Activated T-cell treated with anti-CD3 and anti-CD28 coated beads, Interleukin-2, amount 50 U/mL, for 4 hours (primary cell): ENCODE measurements at regions not wholly inside any gene's neighbourhood (a gene's known extent, or its start where the extent isn't known, plus 50 kb on each side); places are given as distances from the start of the nearest gene placed in this dataset.

Source experiments
- ATAC-seq, 2 donors: fragments of 200-7000 bp; cut with Tn5 transposase; one replicate each; pipeline ENCODE4 v1.10.0; 2021
- DNase-seq: peaks from one replicate; pipeline ENCODE4 v3.0.0-alpha.2; 2020
- H3K27me3 Mint-ChIP-seq: one replicate; pipeline ENCODE4 v1.8.0; 2021; ENCODE audit warnings: low read depth, mixed read lengths
- H3K36me3 Mint-ChIP-seq: one replicate; pipeline ENCODE4 v1.8.0; 2022; ENCODE audit warnings: mixed read lengths; ENCODE audit not compliant: insufficient read depth
- H3K4me1 Mint-ChIP-seq: one replicate; pipeline ENCODE4 v1.8.0; 2021; ENCODE audit warnings: low read depth, mixed read lengths
- H3K4me3 Mint-ChIP-seq: one replicate; pipeline ENCODE4 v1.8.0; 2021; ENCODE audit warnings: mild to moderate bottlenecking, moderate library complexity, mixed read lengths
- H3K9me3 Mint-ChIP-seq: one replicate; pipeline ENCODE4 v1.8.0; 2021; ENCODE audit warnings: mixed read lengths

GRCh38 chr2:151118269-151118668 is 143.4 kb downstream of the RBM43 start:
- no peak for DNase-seq
- peaks cover 7% of the 10 kb centered on the region for H3K27me3 Mint-ChIP-seq
- no peak overlapping the region for H3K4me3 Mint-ChIP-seq
- peaks cover 4% of the 10 kb centered on the region for H3K9me3 Mint-ChIP-seq
- H3K4me1 Mint-ChIP-seq = no peaks in the 10 kb centered on the region
- no peaks in the 10 kb centered on the region for H3K36me3 Mint-ChIP-seq
- no peak for ATAC-seq

- H3K27me3 Mint-ChIP-seq = peaks cover 8% of the 10 kb centered on the region
- no peak overlapping the region for H3K4me3 Mint-ChIP-seq
- H3K9me3 Mint-ChIP-seq = peaks cover 4% of the 10 kb centered on the region
- H3K4me1 Mint-ChIP-seq = no peaks in the 10 kb centered on the region
- DNase-seq (no peak), ATAC-seq (no peak)
- H3K36me3 Mint-ChIP-seq = no peaks in the 10 kb centered on the region
These were observed 146.8 kb downstream of the RBM43 start for GRCh38 chr2:151114874-151115273.

- no peak for ATAC-seq
- peaks cover 8% of the 10 kb centered on the region for H3K27me3 Mint-ChIP-seq
- no peaks in the 10 kb centered on the region for H3K4me1 Mint-ChIP-seq
- H3K36me3 Mint-ChIP-seq = no peaks in the 10 kb centered on the region
- no peak overlapping the region for H3K4me3 Mint-ChIP-seq
- DNase-seq = no peak
- H3K9me3 Mint-ChIP-seq = peaks cover 4% of the 10 kb centered on the region
These were observed 148.3 kb downstream of the RBM43 start for GRCh38 chr2:151113318-151113717.

- Mint-ChIP-seq H3K4me3 (no peak overlapping the region), H3K4me1 (no peaks in the 10 kb centered on the region)
These were observed 149.9 kb downstream of the RBM43 start for GRCh38 chr2:151111599-151112278.

GRCh38 chr2:151106805-151107506 is 154.7 kb downstream of the RBM43 start:
- no peak overlapping the region for H3K4me3 Mint-ChIP-seq
- ATAC-seq = no peak
- DNase-seq = no peak
- peaks cover 1% of the 10 kb centered on the region for H3K27me3 Mint-ChIP-seq
- H3K36me3 Mint-ChIP-seq = no peaks in the 10 kb centered on the region
- no peaks in the 10 kb centered on the region for H3K4me1 Mint-ChIP-seq
- peaks cover 8% of the 10 kb centered on the region for H3K9me3 Mint-ChIP-seq

More at GRCh38 chr2:151111599-151112278, 149.9 kb downstream of the RBM43 start:
- no peak for DNase-seq
- ATAC-seq = peak in 1 of 2 donors; percentile 72
- H3K9me3 Mint-ChIP-seq = peaks cover 8% of the 10 kb centered on the region
- H3K36me3 Mint-ChIP-seq = no peaks in the 10 kb centered on the region
- peaks cover 8% of the 10 kb centered on the region for H3K27me3 Mint-ChIP-seq

GRCh38 chr2:151103551-151103950 is 158.1 kb downstream of the RBM43 start:
- no peak for DNase-seq
- no peak for ATAC-seq
- H3K9me3 Mint-ChIP-seq = peaks cover 8% of the 10 kb centered on the region
- no peak overlapping the region for H3K4me3 Mint-ChIP-seq
- H3K4me1 Mint-ChIP-seq = no peaks in the 10 kb centered on the region
- no peaks in the 10 kb centered on the region for H3K27me3 Mint-ChIP-seq
- H3K36me3 Mint-ChIP-seq = no peaks in the 10 kb centered on the region

- peaks cover 1% of the 10 kb centered on the region for H3K9me3 Mint-ChIP-seq
- no peaks in the 10 kb centered on the region for H3K4me1 Mint-ChIP-seq
- no peak overlapping the region for H3K4me3 Mint-ChIP-seq
- DNase-seq (no peak), ATAC-seq (no peak)
- no peaks in the 10 kb centered on the region for H3K36me3 Mint-ChIP-seq
- H3K27me3 Mint-ChIP-seq = no peaks in the 10 kb centered on the region
These were observed 159.4 kb downstream of the RBM43 start for GRCh38 chr2:151102226-151102625.

- no peaks in the 10 kb centered on the region for H3K9me3 Mint-ChIP-seq
- no peak for ATAC-seq
- no peaks in the 10 kb centered on the region for H3K27me3 Mint-ChIP-seq
- H3K4me1 Mint-ChIP-seq = no peaks in the 10 kb centered on the region
- no peak overlapping the region for H3K4me3 Mint-ChIP-seq
- DNase-seq = no peak
- H3K36me3 Mint-ChIP-seq = no peaks in the 10 kb centered on the region
These were observed 162.8 kb downstream of the RBM43 start for GRCh38 chr2:151098841-151099240.

- no peak for ATAC-seq
- Mint-ChIP-seq H3K9me3 (no peaks in the 10 kb centered on the region), H3K4me1 (no peaks in the 10 kb centered on the region), H3K27me3 (no peaks in the 10 kb centered on the region), H3K4me3 (no peak overlapping the region), H3K36me3 (no peaks in the 10 kb centered on the region)
- no peak for DNase-seq
These were observed 163.8 kb downstream of the RBM43 start for GRCh38 chr2:151097895-151098294.

GRCh38 chr2:151097128-151097527 is 164.5 kb downstream of the RBM43 start:
- H3K27me3 Mint-ChIP-seq = no peaks in the 10 kb centered on the region
- no peak overlapping the region for H3K4me3 Mint-ChIP-seq
- no peaks in the 10 kb centered on the region for H3K9me3 Mint-ChIP-seq
- H3K4me1 Mint-ChIP-seq = no peaks in the 10 kb centered on the region
- DNase-seq = no peak
- no peak for ATAC-seq
- no peaks in the 10 kb centered on the region for H3K36me3 Mint-ChIP-seq

GRCh38 chr2:151096235-151096634 is 165.4 kb downstream of the RBM43 start:
- DNase-seq (no peak), ATAC-seq (no peak)
- Mint-ChIP-seq H3K36me3 (no peaks in the 10 kb centered on the region), H3K4me1 (no peaks in the 10 kb centered on the region), H3K4me3 (no peak overlapping the region), H3K27me3 (no peaks in the 10 kb centered on the region), H3K9me3 (no peaks in the 10 kb centered on the region)

GRCh38 chr2:151095463-151095862 is 166.2 kb downstream of the RBM43 start:
- H3K27me3 Mint-ChIP-seq = no peaks in the 10 kb centered on the region

GRCh38 chr2:151091583-151091982 is 170.1 kb downstream of the RBM43 start:
- Mint-ChIP-seq H3K4me3 (no peak overlapping the region), H3K36me3 (no peaks in the 10 kb centered on the region), H3K27me3 (no peaks in the 10 kb centered on the region), H3K9me3 (no peaks in the 10 kb centered on the region), H3K4me1 (no peaks in the 10 kb centered on the region)
- ATAC-seq (no peak), DNase-seq (no peak)

More at GRCh38 chr2:151095463-151095862, 166.2 kb downstream of the RBM43 start:
- no peak overlapping the region for H3K4me3 Mint-ChIP-seq
- H3K36me3 Mint-ChIP-seq = no peaks in the 10 kb centered on the region
- H3K9me3 Mint-ChIP-seq = no peaks in the 10 kb centered on the region
- DNase-seq (no peak), ATAC-seq (no peak)
- H3K4me1 Mint-ChIP-seq = no peaks in the 10 kb centered on the region

GRCh38 chr2:151087377-151087776 is 174.3 kb downstream of the RBM43 start:
- no peak overlapping the region for H3K4me3 Mint-ChIP-seq
- H3K36me3 Mint-ChIP-seq = no peaks in the 10 kb centered on the region
- peaks cover 9% of the 10 kb centered on the region for H3K4me1 Mint-ChIP-seq
- no peaks in the 10 kb centered on the region for H3K9me3 Mint-ChIP-seq
- DNase-seq (no peak), ATAC-seq (no peak)
- no peaks in the 10 kb centered on the region for H3K27me3 Mint-ChIP-seq

GRCh38 chr2:151085181-151085611 is 176.5 kb downstream of the RBM43 start:
- Mint-ChIP-seq H3K4me3 (no peak overlapping the region), H3K9me3 (peaks cover 4% of the 10 kb centered on the region)
- DNase-seq = no peak

More at GRCh38 chr2:151085181-151085611, 176.5 kb downstream of the RBM43 start:
- ATAC-seq = no peak
- Mint-ChIP-seq H3K36me3 (no peaks in the 10 kb centered on the region), H3K27me3 (no peaks in the 10 kb centered on the region), H3K4me1 (peaks cover 9% of the 10 kb centered on the region)
